OCI-LY3 (cell line): ENCODE measurements at regions not wholly inside any gene's neighbourhood (a gene's known extent, or its start where the extent isn't known, plus 50 kb on each side); places are given as distances from the start of the nearest gene placed in this dataset.

ENCODE experiments used
- EZH2phosphoT487 ChIP-seq: fragments of 200-600 bp; shearing (Covaris generic); IDR thresholded peaks from 2 replicates; pipeline ENCODE4 v1.6.1; 2018; ENCODE audit warnings: antibody characterized with exemption, mixed run types, low read depth
- TF ChIP-seq, protein P1 (sequence below): fragments of 200-600, 300-600 bp; sonication (generic); IDR thresholded peaks from 2 replicates; pipeline ENCODE4 v1.5.1; 2014; ENCODE audit warnings: antibody characterized with exemption, low read length, low read depth

GRCh38 chr7:124084024-124084423, 51.2 kb upstream of the TMEM229A start:
- TF ChIP-seq, protein P1, sequence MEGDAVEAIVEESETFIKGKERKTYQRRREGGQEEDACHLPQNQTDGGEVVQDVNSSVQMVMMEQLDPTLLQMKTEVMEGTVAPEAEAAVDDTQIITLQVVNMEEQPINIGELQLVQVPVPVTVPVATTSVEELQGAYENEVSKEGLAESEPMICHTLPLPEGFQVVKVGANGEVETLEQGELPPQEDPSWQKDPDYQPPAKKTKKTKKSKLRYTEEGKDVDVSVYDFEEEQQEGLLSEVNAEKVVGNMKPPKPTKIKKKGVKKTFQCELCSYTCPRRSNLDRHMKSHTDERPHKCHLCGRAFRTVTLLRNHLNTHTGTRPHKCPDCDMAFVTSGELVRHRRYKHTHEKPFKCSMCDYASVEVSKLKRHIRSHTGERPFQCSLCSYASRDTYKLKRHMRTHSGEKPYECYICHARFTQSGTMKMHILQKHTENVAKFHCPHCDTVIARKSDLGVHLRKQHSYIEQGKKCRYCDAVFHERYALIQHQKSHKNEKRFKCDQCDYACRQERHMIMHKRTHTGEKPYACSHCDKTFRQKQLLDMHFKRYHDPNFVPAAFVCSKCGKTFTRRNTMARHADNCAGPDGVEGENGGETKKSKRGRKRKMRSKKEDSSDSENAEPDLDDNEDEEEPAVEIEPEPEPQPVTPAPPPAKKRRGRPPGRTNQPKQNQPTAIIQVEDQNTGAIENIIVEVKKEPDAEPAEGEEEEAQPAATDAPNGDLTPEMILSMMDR: no peak
- TF ChIP-seq EZH2phosphoT487: no peak
